Right cardiac atrium (tissue), 5 donors: ENCODE measurements at regions not wholly inside any gene's neighbourhood (a gene's known extent, or its start where the extent isn't known, plus 50 kb on each side); places are given as distances from the start of the nearest gene placed in this dataset.

ENCODE experiments used
- ATAC-seq, 2 donors: fragments of 200-7000 bp; cut with Tn5 transposase; one replicate each; pipeline versions ENCODE4 v1.8.0 to v1.9.1; 2020; ENCODE audit warnings: moderate library complexity in 2 of 2, mild to moderate bottlenecking in 1 of 2
- DNase-seq, 3 donors: peaks; one replicate each; pipeline ENCODE4 v3.0.0-alpha.2; 2020
- H3K27ac ChIP-seq: one replicate; pipeline ENCODE4 v1.5.1; 2013; ENCODE audit warnings: mild to moderate bottlenecking, low read length, control low read depth, moderate library complexity
- H3K27me3 ChIP-seq: one replicate; pipeline ENCODE4 v1.6.1; 2013; ENCODE audit not compliant: control insufficient read depth, insufficient read depth
- H3K4me1 ChIP-seq: one replicate; pipeline ENCODE4 v1.6.1; 2013; ENCODE audit warnings: low read length; ENCODE audit not compliant: control insufficient read depth, insufficient read depth
- H3K4me3 ChIP-seq: one replicate; pipeline ENCODE4 v1.5.1; 2013; ENCODE audit warnings: low read length, control low read depth
- H3K9me3 ChIP-seq: one replicate; pipeline ENCODE4 v1.6.1; 2013; ENCODE audit warnings: low read length; ENCODE audit not compliant: control insufficient read depth
- WGBS: extraction: QIAGEN DNeasy Blood & Tissue Kit; methylation state at CpG from one replicate; pipeline ENCODE4 v1.1.7; 2013; 5-methylcytosine and 5-hydroxymethylcytosine counted together
- intact Hi-C, 4 donors: fragments of 100-400 bp; cut with DNase I; formaldehyde crosslinking; loops; one replicate each; pipeline versions ENCODE4 v1.11.0 to v1.14.0; 2022 to 2023
- donor health status: healthy with polysubstance abuse.
- donor health status: DM: no; HTN: yes; CAD: no.
- donor health status: DM: no; HTN: no; CAD: no.
- donor health status: DM: no; HTN: yes; CAD: no; lungs with severe emphysema.
- donor health status: DM: yes; HTN: yes; CAD: no.

- no peaks in the 10 kb centered on the region for H3K9me3 ChIP-seq
- ATAC-seq (no peak), DNase-seq (no peak)
- peaks cover 17% of the 10 kb centered on the region for H3K4me1 ChIP-seq
- no peak overlapping the region for H3K27ac ChIP-seq
- 86% methylated on average over 4 of the region's 4 CpGs for WGBS
- no peaks in the 10 kb centered on the region for H3K27me3 ChIP-seq
- no peak overlapping the region for H3K4me3 ChIP-seq
- intact Hi-C loops = no loop called here
These were observed 94.8 kb upstream of the PRDM11 start for GRCh38 chr11:45051621-45052020.

GRCh38 chr11:45052361-45052760, 94.1 kb upstream of the PRDM11 start:
- Histone ChIP-seq H3K4me3 (no peak overlapping the region), H3K4me1 (peaks cover 15% of the 10 kb centered on the region), H3K27me3 (no peaks in the 10 kb centered on the region), H3K9me3 (no peaks in the 10 kb centered on the region), H3K27ac (no peak overlapping the region)
- ATAC-seq (no peak), DNase-seq (no peak)
- WGBS = 75% methylated on average over 6 of the region's 6 CpGs
- intact Hi-C loops = no loop called here

- WGBS = 83% methylated on average over 15 of the region's 15 CpGs
- H3K4me3 ChIP-seq = no peak overlapping the region
- no peaks in the 10 kb centered on the region for H3K9me3 ChIP-seq
- no peak for DNase-seq
- no peak for ATAC-seq
- no peaks in the 10 kb centered on the region for H3K27me3 ChIP-seq
- H3K4me1 ChIP-seq = peaks cover 5% of the 10 kb centered on the region
- no peak overlapping the region for H3K27ac ChIP-seq
- intact Hi-C loops = no loop called here
These were observed 92.5 kb upstream of the PRDM11 start for GRCh38 chr11:45053736-45054446.

- H3K27ac ChIP-seq = no peak overlapping the region
- WGBS = 90% methylated on average over 8 of the region's 8 CpGs
- H3K4me3 ChIP-seq = no peak overlapping the region
- no peaks in the 10 kb centered on the region for H3K9me3 ChIP-seq
- ATAC-seq = no peak
- no peaks in the 10 kb centered on the region for H3K27me3 ChIP-seq
- DNase-seq = no peak
- intact Hi-C loops = no loop called here
- H3K4me1 ChIP-seq = no peaks in the 10 kb centered on the region
These were observed 91.5 kb upstream of the PRDM11 start for GRCh38 chr11:45054956-45055355.

- intact Hi-C loops = no loop called here
These were observed 89.9 kb upstream of the PRDM11 start for GRCh38 chr11:45056529-45056928.

GRCh38 chr11:45057938-45058646, 88.3 kb upstream of the PRDM11 start:
- WGBS = 71% methylated on average over 5 of the region's 5 CpGs
- Histone ChIP-seq H3K4me1 (no peaks in the 10 kb centered on the region), H3K27ac (peak overlapping the region; percentile 39), H3K9me3 (no peaks in the 10 kb centered on the region), H3K27me3 (no peaks in the 10 kb centered on the region), H3K4me3 (no peak overlapping the region)
- DNase-seq (no peak), ATAC-seq (peak in 1 of 2 donors; percentile 27)
- intact Hi-C loops = no loop called here

More at GRCh38 chr11:45056529-45056928, 89.9 kb upstream of the PRDM11 start:
- ATAC-seq (no peak), DNase-seq (no peak)
- Histone ChIP-seq H3K4me1 (no peaks in the 10 kb centered on the region), H3K27me3 (no peaks in the 10 kb centered on the region), H3K9me3 (no peaks in the 10 kb centered on the region), H3K4me3 (no peak overlapping the region), H3K27ac (no peak overlapping the region)
- 95% methylated on average over 1 of the region's 1 CpG for WGBS

GRCh38 chr11:45058647-45058950, 87.8 kb upstream of the PRDM11 start:
- no peak overlapping the region for H3K4me3 ChIP-seq
- no peak for ATAC-seq
- no peak for DNase-seq
- no peaks in the 10 kb centered on the region for H3K27me3 ChIP-seq
- intact Hi-C loops = no loop called here
- H3K4me1 ChIP-seq = no peaks in the 10 kb centered on the region
- 47% methylated on average over 3 of the region's 3 CpGs for WGBS
- H3K27ac ChIP-seq = no peak overlapping the region
- H3K9me3 ChIP-seq = no peaks in the 10 kb centered on the region

GRCh38 chr11:45060707-45061106, 85.7 kb upstream of the PRDM11 start:
- intact Hi-C loops = loop anchor here in 1 of 4 donors (10.0 kb wide), 1 partner anchor 64 kb away; no protein-coding TSS in a partner anchor
- ATAC-seq (no peak), DNase-seq (no peak)
- H3K9me3 ChIP-seq = no peaks in the 10 kb centered on the region
- no peaks in the 10 kb centered on the region for H3K27me3 ChIP-seq
- H3K27ac ChIP-seq = no peak overlapping the region
- H3K4me1 ChIP-seq = no peaks in the 10 kb centered on the region
- H3K4me3 ChIP-seq = no peak overlapping the region
- WGBS = 89% methylated on average over 8 of the region's 8 CpGs

- intact Hi-C loops = loop anchor here in 1 of 4 donors (10.0 kb wide), 1 partner anchor 63 kb away; no protein-coding TSS in a partner anchor
- Histone ChIP-seq H3K9me3 (no peaks in the 10 kb centered on the region), H3K27me3 (no peaks in the 10 kb centered on the region), H3K4me1 (no peaks in the 10 kb centered on the region), H3K4me3 (no peak overlapping the region), H3K27ac (no peak overlapping the region)
- DNase-seq (no peak), ATAC-seq (no peak)
- 91% methylated on average over 10 of the region's 10 CpGs for WGBS
These were observed 84.8 kb upstream of the PRDM11 start for GRCh38 chr11:45061641-45062040.

- no peak for ATAC-seq
These were observed 84.3 kb upstream of the PRDM11 start for GRCh38 chr11:45062115-45062514.

GRCh38 chr11:45062974-45063635, 83.3 kb upstream of the PRDM11 start:
- DNase-seq = no peak
- no peak for ATAC-seq
- intact Hi-C loops = loop anchor here in 1 of 4 donors (10.0 kb wide), 1 partner anchor 62 kb away; no protein-coding TSS in a partner anchor
- no peaks in the 10 kb centered on the region for H3K4me1 ChIP-seq
- no peak overlapping the region for H3K4me3 ChIP-seq
- H3K27ac ChIP-seq = no peak overlapping the region
- no peaks in the 10 kb centered on the region for H3K27me3 ChIP-seq
- WGBS = 94% methylated on average over 6 of the region's 6 CpGs
- no peaks in the 10 kb centered on the region for H3K9me3 ChIP-seq

More at GRCh38 chr11:45062115-45062514, 84.3 kb upstream of the PRDM11 start:
- H3K27me3 ChIP-seq = no peaks in the 10 kb centered on the region
- no peaks in the 10 kb centered on the region for H3K4me1 ChIP-seq
- WGBS = 77% methylated on average over 3 of the region's 3 CpGs
- no peak overlapping the region for H3K4me3 ChIP-seq
- DNase-seq = no peak
- H3K9me3 ChIP-seq = no peaks in the 10 kb centered on the region
- no peak overlapping the region for H3K27ac ChIP-seq
- intact Hi-C loops = loop anchor here in 1 of 4 donors (10.0 kb wide), 1 partner anchor 63 kb away; no protein-coding TSS in a partner anchor
